H1 (cell line): ENCODE measurements at regions not wholly inside any gene's neighbourhood (a gene's known extent, or its start where the extent isn't known, plus 50 kb on each side); places are given as distances from the start of the nearest gene placed in this dataset.

ENCODE experiments used
- CTCF ChIA-PET: fragments of 300-600 bp; sonication (Branson Sonifier 250); formaldehyde crosslinking; loops from one replicate; lab custom pipeline; 2021; ENCODE audit not compliant: partially characterized antibody; lab: Charles Lee
- POLR2A ChIA-PET: fragments of 300-600 bp; sonication (Branson Sonifier 250); formaldehyde crosslinking; loops from one replicate; lab custom pipeline; 2021; ENCODE audit warnings: inconsistent platforms; ENCODE audit not compliant: partially characterized antibody; lab: Charles Lee
- DNase-seq, 2 experiments: peaks; one replicate each; pipeline versions ENCODE4 v3.0.0 to v3.0.0-alpha.2; 2010 to 2022; ENCODE audit warnings: low spot score in 2 of 2, low read depth in 1 of 2, mixed read lengths in 1 of 2
- FAIRE-seq: peaks from 2 replicates; lab custom pipeline; 2011; peaks lifted over from hg19 to GRCh38; lab: Jason Lieb, UNC
- H2AFZ ChIP-seq: 2 replicates; pipeline ENCODE4 v1.8.1; 2012; ENCODE audit warnings: low read length, inconsistent platforms
- H2AK5ac ChIP-seq: 2 replicates; pipeline ENCODE4 v1.6.1; 2013; ENCODE audit warnings: low read depth, low read length
- H2BK120ac ChIP-seq: replicated peaks from 2 replicates; pipeline ENCODE3; 2013; ENCODE audit warnings: low read depth, low read length, inconsistent platforms
- H2BK12ac ChIP-seq: 2 replicates; pipeline ENCODE4 v1.6.1; 2013; ENCODE audit warnings: low read depth, low read length
- H2BK15ac ChIP-seq: 2 replicates; pipeline ENCODE4 v1.6.1; 2013; ENCODE audit warnings: low read length
- H2BK20ac ChIP-seq: 2 replicates; pipeline ENCODE4 v1.6.1; 2013; ENCODE audit warnings: low read length
- H2BK5ac ChIP-seq: 2 replicates; pipeline ENCODE4 v1.6.1; 2013; ENCODE audit warnings: low read depth, low read length
- H3K14ac ChIP-seq: 2 replicates; pipeline ENCODE4 v1.6.1; 2013; ENCODE audit warnings: inconsistent platforms; ENCODE audit not compliant: insufficient read length
- H3K18ac ChIP-seq: 2 replicates; pipeline ENCODE4 v1.6.1; 2013; ENCODE audit warnings: low read length; ENCODE audit errors: extremely low read depth
- H3K23ac ChIP-seq: 2 replicates; pipeline ENCODE4 v1.6.1; 2013; ENCODE audit warnings: inconsistent platforms; ENCODE audit not compliant: insufficient read length
- H3K23me2 ChIP-seq: 2 replicates; pipeline ENCODE4 v1.6.1; 2013; ENCODE audit warnings: low read depth, low read length
- H3K27ac ChIP-seq: 2 replicates; pipeline ENCODE4 v1.6.1; 2011; ENCODE audit warnings: low read depth, low read length, inconsistent platforms
- H3K27me3 ChIP-seq, 4 experiments: replicated peaks in 1 of 4; 1 replicate in 1 of 4; 2 replicates in 3 of 4; pipeline versions ENCODE4 v1.6.1 to v1.8.1; 2011 to 2013; ENCODE audit warnings: low read length in 3 of 4, mild to moderate bottlenecking in 3 of 4, inconsistent platforms in 2 of 4, mixed read lengths in 2 of 4, moderate library complexity in 1 of 4; ENCODE audit not compliant: control insufficient read depth in 3 of 4, insufficient read depth in 3 of 4; ENCODE audit errors: extremely low read depth in 1 of 4
- H3K36me3 ChIP-seq, 4 experiments: 2 replicates each; pipeline versions ENCODE4 v1.6.1 to v1.8.1; 2011 to 2013; ENCODE audit warnings: mild to moderate bottlenecking in 4 of 4, low read length in 3 of 4, moderate library complexity in 2 of 4, control low read depth in 1 of 4, inconsistent platforms in 1 of 4; ENCODE audit not compliant: insufficient read depth in 4 of 4, control insufficient read depth in 2 of 4
- H3K4ac ChIP-seq: replicated peaks from 2 replicates; pipeline ENCODE3; 2013; ENCODE audit warnings: low read length, low read depth, mixed read lengths, inconsistent platforms; ENCODE audit not compliant: insufficient read length
- H3K4me1 ChIP-seq, 4 experiments: replicated peaks in 1 of 4; 1 replicate in 1 of 4; 2 replicates in 3 of 4; pipeline versions ENCODE4 v1.6.1 to v1.8.1; 2011 to 2013; ENCODE audit warnings: low read length in 3 of 4, inconsistent platforms in 2 of 4, mixed read lengths in 1 of 4; ENCODE audit not compliant: insufficient read depth in 4 of 4, control insufficient read depth in 3 of 4
- H3K4me2 ChIP-seq, 2 experiments: 2 replicates each; pipeline versions ENCODE4 v1.6.1 to v1.8.1; 2011 to 2013; ENCODE audit warnings: low read depth in 2 of 2, low read length in 2 of 2, control low read depth in 1 of 2, inconsistent platforms in 1 of 2, mild to moderate bottlenecking in 1 of 2; ENCODE audit not compliant: insufficient read depth in 1 of 2
- H3K4me3 ChIP-seq, 4 experiments: fragments of 200-600, 300-600 bp in 1 of 4; sonication (generic), shearing (Covaris generic), sonication (Bioruptor Twin) in 1 of 4; 2 replicates each; pipeline versions ENCODE4 v1.5.1 to v1.8.1; 2011 to 2016; ENCODE audit warnings: low read length in 4 of 4, low read depth in 3 of 4, control low read depth in 2 of 4, inconsistent platforms in 2 of 4, mild to moderate bottlenecking in 2 of 4, mixed read lengths in 1 of 4, moderate library complexity in 1 of 4; ENCODE audit not compliant: insufficient read depth in 2 of 4; ENCODE audit errors: extremely low read depth in 1 of 4
- H3K56ac ChIP-seq: replicated peaks from 2 replicates; pipeline ENCODE3; 2013; ENCODE audit warnings: low read depth, mild to moderate bottlenecking, mixed read lengths, low read length, inconsistent platforms; ENCODE audit not compliant: insufficient read length
- H3K79me1 ChIP-seq: 2 replicates; pipeline ENCODE4 v1.6.1; 2013; ENCODE audit warnings: low read depth, low read length, control low read depth
- H3K79me2 ChIP-seq, 2 experiments: 2 replicates each; pipeline versions ENCODE4 v1.6.1 to v1.8.1; 2012 to 2013; ENCODE audit warnings: low read length in 2 of 2, mild to moderate bottlenecking in 2 of 2, inconsistent platforms in 1 of 2; ENCODE audit not compliant: insufficient read depth in 2 of 2, control insufficient read depth in 1 of 2
- H3K9ac ChIP-seq, 4 experiments: replicated peaks in 1 of 4; 1 replicate in 1 of 4; 2 replicates in 3 of 4; pipeline versions ENCODE4 v1.6.1 to v1.8.1; 2011 to 2013; ENCODE audit warnings: low read depth in 3 of 4, low read length in 3 of 4, control low read depth in 2 of 4, mild to moderate bottlenecking in 2 of 4, moderate library complexity in 2 of 4, inconsistent platforms in 1 of 4; ENCODE audit errors: extremely low read depth in 1 of 4
- H3K9me3 ChIP-seq, 2 experiments: 2 replicates each; pipeline versions ENCODE4 v1.6.1 to v1.8.1; 2012 to 2013; ENCODE audit warnings: mild to moderate bottlenecking in 2 of 2, moderate library complexity in 2 of 2, control low read depth in 1 of 2, inconsistent platforms in 1 of 2, low read depth in 1 of 2, low read length in 1 of 2, mixed read lengths in 1 of 2; ENCODE audit not compliant: insufficient read depth in 2 of 2
- H4K20me1 ChIP-seq, 2 experiments: replicated peaks in 1 of 2; 2 replicates each; pipeline versions ENCODE3 to v1.8.1; 2011 to 2013; ENCODE audit warnings: inconsistent platforms in 2 of 2, low read length in 2 of 2, mild to moderate bottlenecking in 1 of 2; ENCODE audit not compliant: insufficient read depth in 2 of 2, control insufficient read depth in 1 of 2
- H4K5ac ChIP-seq: 2 replicates; pipeline ENCODE4 v1.6.1; 2013; ENCODE audit warnings: low read length, low read depth, mixed read lengths, inconsistent platforms; ENCODE audit not compliant: insufficient read length
- H4K8ac ChIP-seq: 2 replicates; pipeline ENCODE4 v1.8.0; 2013; ENCODE audit warnings: mild to moderate bottlenecking, moderate library complexity, low read length, inconsistent platforms; ENCODE audit not compliant: insufficient read depth; ENCODE audit errors: extremely low read depth
- H4K91ac ChIP-seq: replicated peaks from 2 replicates; pipeline ENCODE3; 2013; ENCODE audit warnings: low read length, mixed read lengths, inconsistent platforms; ENCODE audit not compliant: insufficient read length
- BRCA1 ChIP-seq: IDR thresholded peaks from 2 replicates; pipeline ENCODE4 v1.6.1; 2012; ENCODE audit warnings: low read depth, low read length, improper control_type of control experiment
- E2F6 ChIP-seq: IDR thresholded peaks from 2 replicates; pipeline ENCODE4 v1.6.1; 2012; ENCODE audit warnings: inconsistent platforms
- EP300 ChIP-seq, 2 experiments: IDR thresholded peaks; 1 replicate in 1 of 2; 2 replicates in 1 of 2; pipeline ENCODE4 v1.6.1; 2011 to 2012; ENCODE audit warnings: low read depth in 2 of 2, low read length in 2 of 2, mild to moderate bottlenecking in 2 of 2, borderline replicate concordance in 1 of 2, inconsistent platforms in 1 of 2, moderate library complexity in 1 of 2
- EZH2 ChIP-seq: fragments of 200-600 bp; sonication (generic); IDR thresholded peaks from 2 replicates; pipeline ENCODE4 v1.7.1; 2012; ENCODE audit warnings: low read depth, mild to moderate bottlenecking, moderate library complexity, low read length, inconsistent platforms; ENCODE audit not compliant: severe bottlenecking
- MAX ChIP-seq: IDR thresholded peaks from 2 replicates; pipeline ENCODE4 v1.6.1; 2012; ENCODE audit warnings: inconsistent platforms
- POLR2A ChIP-seq, 2 experiments: IDR thresholded peaks; 1 replicate in 1 of 2; 2 replicates in 1 of 2; pipeline ENCODE4 v1.6.1; 2011; ENCODE audit warnings: low read depth in 2 of 2, low read length in 2 of 2, mild to moderate bottlenecking in 2 of 2; ENCODE audit errors: control extremely low read depth in 1 of 2
- RXRA ChIP-seq: IDR thresholded peaks from 2 replicates; pipeline ENCODE4 v1.6.1; 2011; ENCODE audit warnings: low read depth, mild to moderate bottlenecking, low read length, moderate library complexity; ENCODE audit not compliant: insufficient read depth
- USF2 ChIP-seq: IDR thresholded peaks from 2 replicates; pipeline ENCODE4 v1.6.1; 2011; ENCODE audit warnings: low read length, improper control_type of control experiment
- YY1 ChIP-seq: IDR thresholded peaks from 2 replicates; pipeline ENCODE4 v1.6.1; 2011; ENCODE audit warnings: low read depth, mild to moderate bottlenecking, low read length
- WGBS, 2 experiments: shearing (Covaris generic) in 1 of 2; methylation state at CpG; one replicate each; pipeline versions ENCODE4 v1.1.6 to v1.1.7; 2013 to 2015; ENCODE audit warnings: low lambda C conversion rate in 2 of 2, mixed read lengths in 2 of 2, inconsistent platforms in 1 of 2, low coverage in 1 of 2, missing lambda C conversion rate in 1 of 2; ENCODE audit not compliant: insufficient replicate concordance in 2 of 2, insufficient coverage in 1 of 2, insufficient read length in 1 of 2; ENCODE audit errors: extremely low coverage in 1 of 2, missing lambda C conversion rate in 1 of 2; 5-methylcytosine and 5-hydroxymethylcytosine counted together

GRCh38 chr2:189299974-189300373 is 120.4 kb upstream of the COL5A2 start:
- no peak overlapping the region for H3K18ac ChIP-seq
- H4K5ac ChIP-seq: no peak overlapping the region
- FAIRE-seq (no peak), DNase-seq (no peak)
- 68% methylated on average over 1 of the region's 1 CpG; no CpG with 5 or more reads in 1 of the 2 experiments for WGBS, 2 experiments
- ChIA-PET POLR2A (no interaction called here), CTCF (no interaction called here)
- H4K91ac ChIP-seq: no peak overlapping the region
- no peaks in the 10 kb centered on the region for H3K23me2 ChIP-seq
- no peaks in the 10 kb centered on the region for H3K79me1 ChIP-seq
- H4K20me1 ChIP-seq: no peaks in the 10 kb centered on the region
- no peak overlapping the region for H2BK20ac ChIP-seq
- H3K4ac ChIP-seq: no peak overlapping the region
- H3K36me3 ChIP-seq: no peaks in the 10 kb centered on the region
- no peak overlapping the region for H3K56ac ChIP-seq
- H3K4me1 ChIP-seq: no peaks in the 10 kb centered on the region
- no peak overlapping the region for H3K9ac ChIP-seq
- no peak overlapping the region for H2AFZ ChIP-seq
- H3K4me2 ChIP-seq: no peak overlapping the region
- no peak overlapping the region for H3K27ac ChIP-seq
- no peak overlapping the region for H3K14ac ChIP-seq
- H3K9me3 ChIP-seq: no peaks in the 10 kb centered on the region
- H2BK120ac ChIP-seq: no peak overlapping the region
- no peak overlapping the region for H2AK5ac ChIP-seq
- no peaks in the 10 kb centered on the region for H3K27me3 ChIP-seq
- no peak overlapping the region for H2BK15ac ChIP-seq
- TF ChIP-seq USF2 (no peak), EZH2 (no peak), E2F6 (no peak), POLR2A (IDR thresholded peaks at IDR 0.05; ENCODE audit: control extremely low read depth in 1 of 2, low read depth in 2 of 2, low read length in 2 of 2) (no peak), EP300 (IDR thresholded peaks at IDR 0.05; ENCODE audit: borderline replicate concordance in 1 of 2, low read depth in 2 of 2, low read length in 2 of 2) (no peak), BRCA1 (no peak), MAX (no peak), YY1 (no peak), RXRA (no peak)
- no peak overlapping the region for H3K23ac ChIP-seq
- no peak overlapping the region for H2BK5ac ChIP-seq
- H3K79me2 ChIP-seq: no peaks in the 10 kb centered on the region
- H3K4me3 ChIP-seq: no peak overlapping the region
- no peak overlapping the region for H4K8ac ChIP-seq
- H2BK12ac ChIP-seq: no peak overlapping the region
